ENCODE measurements at regions not wholly inside any gene's neighbourhood (a gene's known extent, or its start where the extent isn't known, plus 50 kb on each side); places are given as distances from the start of the nearest gene placed in this dataset.

GRCh38 chr6:81237226-81237625 is 515.3 kb downstream of the TENT5A start:
- TF ChIP-seq, protein P1, sequence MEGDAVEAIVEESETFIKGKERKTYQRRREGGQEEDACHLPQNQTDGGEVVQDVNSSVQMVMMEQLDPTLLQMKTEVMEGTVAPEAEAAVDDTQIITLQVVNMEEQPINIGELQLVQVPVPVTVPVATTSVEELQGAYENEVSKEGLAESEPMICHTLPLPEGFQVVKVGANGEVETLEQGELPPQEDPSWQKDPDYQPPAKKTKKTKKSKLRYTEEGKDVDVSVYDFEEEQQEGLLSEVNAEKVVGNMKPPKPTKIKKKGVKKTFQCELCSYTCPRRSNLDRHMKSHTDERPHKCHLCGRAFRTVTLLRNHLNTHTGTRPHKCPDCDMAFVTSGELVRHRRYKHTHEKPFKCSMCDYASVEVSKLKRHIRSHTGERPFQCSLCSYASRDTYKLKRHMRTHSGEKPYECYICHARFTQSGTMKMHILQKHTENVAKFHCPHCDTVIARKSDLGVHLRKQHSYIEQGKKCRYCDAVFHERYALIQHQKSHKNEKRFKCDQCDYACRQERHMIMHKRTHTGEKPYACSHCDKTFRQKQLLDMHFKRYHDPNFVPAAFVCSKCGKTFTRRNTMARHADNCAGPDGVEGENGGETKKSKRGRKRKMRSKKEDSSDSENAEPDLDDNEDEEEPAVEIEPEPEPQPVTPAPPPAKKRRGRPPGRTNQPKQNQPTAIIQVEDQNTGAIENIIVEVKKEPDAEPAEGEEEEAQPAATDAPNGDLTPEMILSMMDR (IDR thresholded peaks at IDR 0.05) = no peak
- TF ChIP-seq POLR2A (IDR thresholded peaks at IDR 0.05) (no peak), POLR2AphosphoS5 (IDR thresholded peaks at IDR 0.05) (no peak)
